CD1c-positive myeloid dendritic cell (primary cell): ENCODE measurements at regions not wholly inside any gene's neighbourhood (a gene's known extent, or its start where the extent isn't known, plus 50 kb on each side); places are given as distances from the start of the nearest gene placed in this dataset.

ENCODE experiments used
- DNase-seq: peaks from one replicate; pipeline ENCODE4 v3.0.0-alpha.2; 2016; ENCODE audit errors: extremely low spot score

- DNase-seq, result no peak
Observed at GRCh38 chr1:244952280-244952933, 88.1 kb upstream of the HNRNPU start.

GRCh38 chr1:244948416-244948815 lies 84.1 kb upstream of the HNRNPU start:
- no peak for DNase-seq

- DNase-seq, result no peak
Observed at GRCh38 chr1:244945109-244945671, 80.8 kb upstream of the HNRNPU start.

- no peak for DNase-seq
Observed at GRCh38 chr1:244941121-244941520, 76.8 kb upstream of the HNRNPU start.

- DNase-seq, result no peak
Observed at GRCh38 chr1:244937099-244937498, 72.8 kb upstream of the HNRNPU start.

- peak; percentile 73 for DNase-seq
Observed at GRCh38 chr1:244920911-244921761, 56.8 kb upstream of the HNRNPU start.

- DNase-seq, result peak; percentile 13
Observed at GRCh38 chr1:244919320-244920282, 55.3 kb upstream of the HNRNPU start.

- DNase-seq, result peak; percentile 71
Observed at GRCh38 chr1:244918421-244919319, 54.3 kb upstream of the HNRNPU start.

GRCh38 chr1:244917073-244917670 lies 52.8 kb upstream of the HNRNPU start:
- DNase-seq, result no peak

GRCh38 chr1:244915736-244916135 lies 51.4 kb upstream of the HNRNPU start:
- DNase-seq, result no peak

GRCh38 chr1:244914761-244915160 lies 50.4 kb upstream of the HNRNPU start:
- DNase-seq, result no peak
